ENCODE measurements at regions not wholly inside any gene's neighbourhood (a gene's known extent, or its start where the extent isn't known, plus 50 kb on each side); places are given as distances from the start of the nearest gene placed in this dataset.

GRCh38 chr10:60649485-60650377, 128.5 kb upstream of the CDK1 start:
- H3K4me3 Mint-ChIP-seq, result no peak overlapping the region
- H3K27me3 Mint-ChIP-seq (ENCODE audit: low read depth), result no peaks in the 10 kb centered on the region
- peaks cover 30% of the 10 kb centered on the region for H3K4me1 Mint-ChIP-seq
- peaks cover 8% of the 10 kb centered on the region for H3K36me3 Mint-ChIP-seq
- peaks cover 12% of the 10 kb centered on the region for H3K9me3 Mint-ChIP-seq
- DNase-seq (ENCODE audit: low spot score in 2 of 2, unreplicated experiment in 2 of 2), result no peak
- peak overlapping the region; percentile 63 for H3K27ac Mint-ChIP-seq
- no peak for TF ChIP-seq CTCF (IDR thresholded peaks at IDR 0.05; ENCODE audit: unreplicated experiment)

- peak overlapping the region; percentile 83 for H3K27ac Mint-ChIP-seq
Observed at GRCh38 chr10:60648761-60649160, 129.5 kb upstream of the CDK1 start.

DNA sequence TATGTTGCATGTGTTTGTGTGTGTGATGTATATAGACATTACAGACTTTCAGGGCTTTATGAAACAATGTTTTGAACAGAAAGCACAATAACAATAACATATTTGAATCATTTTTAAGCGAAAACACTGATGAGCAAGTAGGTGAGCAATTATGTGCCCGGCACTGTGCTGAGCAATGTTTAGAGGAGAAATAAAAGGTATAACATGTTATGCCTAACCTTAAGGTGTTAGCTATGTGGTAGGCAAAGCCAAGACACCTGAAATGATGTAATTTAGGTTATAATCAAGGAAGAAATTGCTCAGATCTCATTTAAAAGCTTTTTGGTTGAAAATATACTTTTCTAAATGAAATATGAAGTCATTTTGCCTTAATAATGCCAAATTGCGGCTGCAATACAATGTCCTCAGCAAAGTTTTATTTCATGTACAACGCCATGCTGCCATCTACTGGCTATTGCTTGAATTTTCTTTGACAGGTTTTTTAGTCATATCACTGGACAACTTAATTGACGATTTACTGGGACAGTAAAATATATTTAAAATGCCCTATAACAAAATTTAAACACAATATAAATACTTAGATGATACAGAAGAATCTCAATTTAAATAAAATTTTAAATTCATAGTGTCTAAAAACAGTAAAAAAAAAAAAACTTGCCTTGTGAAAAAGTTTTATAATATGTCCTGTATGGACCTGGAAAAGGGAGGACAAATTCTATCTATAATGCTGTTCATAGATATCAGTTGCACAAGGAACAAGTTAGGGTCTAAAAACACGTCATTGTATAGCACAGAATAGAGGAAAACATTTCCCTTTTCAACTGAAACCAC, 131.1 kb upstream of the CDK1 start:
- no peaks in the 10 kb centered on the region for H3K9me3 Mint-ChIP-seq
- H3K4me1 Mint-ChIP-seq, result peaks cover 43% of the 10 kb centered on the region
- H3K36me3 Mint-ChIP-seq, result peaks cover 2% of the 10 kb centered on the region
- H3K27me3 Mint-ChIP-seq (ENCODE audit: low read depth), result no peaks in the 10 kb centered on the region
- H3K27ac Mint-ChIP-seq, result no peak overlapping the region
- DNase-seq (ENCODE audit: low spot score in 2 of 2, unreplicated experiment in 2 of 2), result no peak
- H3K4me3 Mint-ChIP-seq, result no peak overlapping the region
- TF ChIP-seq CTCF (IDR thresholded peaks at IDR 0.05; ENCODE audit: unreplicated experiment), result peak; percentile 85

More at GRCh38 chr10:60648761-60649160, 129.5 kb upstream of the CDK1 start:
- H3K9me3 Mint-ChIP-seq, result peaks cover 5% of the 10 kb centered on the region
- H3K27me3 Mint-ChIP-seq (ENCODE audit: low read depth), result no peaks in the 10 kb centered on the region
- peaks cover 4% of the 10 kb centered on the region for H3K36me3 Mint-ChIP-seq
- H3K4me3 Mint-ChIP-seq, result no peak overlapping the region
- DNase-seq (ENCODE audit: low spot score in 2 of 2, unreplicated experiment in 2 of 2), result no peak
- TF ChIP-seq CTCF (IDR thresholded peaks at IDR 0.05; ENCODE audit: unreplicated experiment), result no peak
- H3K4me1 Mint-ChIP-seq, result peaks cover 39% of the 10 kb centered on the region

GRCh38 chr10:60645980-60646379, 132.3 kb upstream of the CDK1 start:
- peak overlapping the region; percentile 13 for H3K27ac Mint-ChIP-seq
- H3K4me3 Mint-ChIP-seq, result no peak overlapping the region
- H3K36me3 Mint-ChIP-seq, result peaks cover 2% of the 10 kb centered on the region
- no peak for TF ChIP-seq CTCF (IDR thresholded peaks at IDR 0.05; ENCODE audit: unreplicated experiment)
- H3K9me3 Mint-ChIP-seq, result no peaks in the 10 kb centered on the region
- no peak for DNase-seq (ENCODE audit: low spot score in 2 of 2, unreplicated experiment in 2 of 2)
- peaks cover 39% of the 10 kb centered on the region for H3K4me1 Mint-ChIP-seq
- no peaks in the 10 kb centered on the region for H3K27me3 Mint-ChIP-seq (ENCODE audit: low read depth)

DNA sequence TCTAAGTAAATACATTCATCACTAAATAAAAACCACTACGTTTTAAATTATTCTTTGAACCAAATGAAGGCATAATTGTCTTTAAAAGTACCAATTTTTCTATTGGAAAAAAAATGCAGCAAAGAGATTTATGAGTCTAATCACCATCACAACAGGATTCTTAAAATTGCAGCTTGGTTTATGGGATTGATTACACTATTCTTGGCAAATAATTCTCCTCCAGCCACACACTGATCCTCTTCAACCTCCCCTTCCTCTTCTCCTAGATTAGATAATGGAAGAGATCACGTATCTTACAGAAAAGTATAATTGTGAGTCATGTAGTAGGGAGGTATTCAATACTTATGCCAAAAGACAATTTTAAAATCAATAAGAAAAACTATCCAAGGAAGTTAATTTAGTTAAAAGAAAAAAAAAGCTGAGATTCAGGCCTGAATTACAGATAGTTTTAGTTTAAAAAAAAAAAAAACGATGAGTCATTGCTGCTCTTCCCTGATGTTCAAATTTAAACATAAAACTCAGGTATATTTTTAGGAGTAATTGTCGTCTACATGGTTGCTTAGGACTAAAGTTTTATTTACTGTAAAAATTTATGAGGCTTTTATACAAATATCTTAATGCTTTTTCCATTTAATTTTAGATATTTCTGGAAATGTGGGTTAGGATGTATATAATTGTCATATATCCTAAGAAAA, 133.7 kb upstream of the CDK1 start:
- H3K27me3 Mint-ChIP-seq (ENCODE audit: low read depth), result no peaks in the 10 kb centered on the region

More for the DNA sequence above, 133.7 kb upstream of the CDK1 start:
- peaks cover 29% of the 10 kb centered on the region for H3K4me1 Mint-ChIP-seq
- TF ChIP-seq CTCF (IDR thresholded peaks at IDR 0.05; ENCODE audit: unreplicated experiment), result no peak
- peaks cover 4% of the 10 kb centered on the region for H3K9me3 Mint-ChIP-seq
- no peak overlapping the region for H3K4me3 Mint-ChIP-seq
- DNase-seq (ENCODE audit: low spot score in 2 of 2, unreplicated experiment in 2 of 2), result no peak
- peaks cover 6% of the 10 kb centered on the region for H3K36me3 Mint-ChIP-seq
- H3K27ac Mint-ChIP-seq, result peak overlapping the region; percentile 62
